Hepatocyte (in vitro differentiated cells): ENCODE measurements at regions not wholly inside any gene's neighbourhood (a gene's known extent, or its start where the extent isn't known, plus 50 kb on each side); places are given as distances from the start of the nearest gene placed in this dataset.
"Not testable (repeated sequence)": the region's sequence is repeated elsewhere in the genome, so short reads cannot be mapped to it uniquely, and the experiment has no call there.

Experiments used
- DNase-seq: peaks from one replicate; pipeline ENCODE4 v3.0.0-alpha.2; 2016; ENCODE audit warnings: low spot score
- H2AFZ ChIP-seq: fragments of 200-600 bp; sonication (generic); 2 replicates; pipeline ENCODE4 v1.6.0; 2016; ENCODE audit warnings: antibody characterized with exemption, mild to moderate bottlenecking
- H3K27ac ChIP-seq: fragments of 200-600 bp; sonication (generic); 2 replicates; pipeline ENCODE4 v1.5.1; 2016; ENCODE audit warnings: mild to moderate bottlenecking
- H3K27me3 ChIP-seq: fragments of 200-600 bp; sonication (generic); 2 replicates; pipeline ENCODE4 v1.6.1; 2016
- H3K36me3 ChIP-seq: fragments of 200-600 bp; sonication (generic); replicated peaks from 2 replicates; pipeline ENCODE4 v1.5.1; 2016; ENCODE audit warnings: low read depth; ENCODE audit not compliant: insufficient read depth
- H3K4me1 ChIP-seq: fragments of 200-600 bp; sonication (generic); 2 replicates; pipeline ENCODE4 v1.5.1; 2016; ENCODE audit warnings: mild to moderate bottlenecking, moderate library complexity; ENCODE audit not compliant: insufficient read depth
- H3K4me2 ChIP-seq: fragments of 200-600 bp; sonication (generic); 2 replicates; pipeline ENCODE4 v1.6.0; 2016
- H3K4me3 ChIP-seq: fragments of 200-600 bp; sonication (generic); 2 replicates; pipeline ENCODE4 v1.5.1; 2016; ENCODE audit warnings: mild to moderate bottlenecking
- H3K79me2 ChIP-seq: fragments of 200-600 bp; sonication (generic); 2 replicates; pipeline ENCODE4 v1.6.0; 2017; ENCODE audit warnings: mild to moderate bottlenecking
- H3K9me2 ChIP-seq: fragments of 200-600 bp; sonication (generic); replicated peaks from 2 replicates; pipeline ENCODE4 v1.6.0; 2017; ENCODE audit warnings: mild to moderate bottlenecking; ENCODE audit not compliant: insufficient read depth
- H3K9me3 ChIP-seq: fragments of 200-600 bp; sonication (generic); 2 replicates; pipeline ENCODE4 v1.5.1; 2016; ENCODE audit warnings: low read depth, mild to moderate bottlenecking
- H4K20me1 ChIP-seq: fragments of 200-600 bp; sonication (generic); 2 replicates; pipeline ENCODE4 v1.6.0; 2016; ENCODE audit warnings: mild to moderate bottlenecking; ENCODE audit not compliant: insufficient read depth, poor library complexity, severe bottlenecking
- CTCF ChIP-seq: fragments of 200-600 bp; sonication (generic); IDR thresholded peaks from 2 replicates; pipeline ENCODE4 v1.5.1; 2016; ENCODE audit warnings: antibody characterized with exemption, mild to moderate bottlenecking; ENCODE audit not compliant: poor library complexity
- EZH2 ChIP-seq: fragments of 200-600 bp; sonication (generic); IDR thresholded peaks from 2 replicates; pipeline ENCODE4 v1.6.1; 2016; ENCODE audit warnings: antibody characterized with exemption, mild to moderate bottlenecking, borderline replicate concordance
- EZH2phosphoT487 ChIP-seq: fragments of 200-600 bp; sonication (generic); IDR thresholded peaks from one replicate; pipeline ENCODE4 v1.6.1; 2018; ENCODE audit warnings: antibody characterized with exemption, mild to moderate bottlenecking, low read depth, moderate library complexity; ENCODE audit not compliant: unreplicated experiment, severe bottlenecking
- WGBS: methylation state at CpG from one replicate; pipeline ENCODE4 v1.1.6; 2016; ENCODE audit warnings: low lambda C conversion rate; ENCODE audit errors: missing lambda C conversion rate; 5-methylcytosine and 5-hydroxymethylcytosine counted together

GRCh38 chr1:199593475-199593874, 434.0 kb upstream of the NR5A2 start:
- H3K9me2 ChIP-seq = no peaks in the 10 kb centered on the region
- WGBS = 69% methylated on average over 6 of the region's 6 CpGs

GRCh38 chr1:199596448-199596847, 431.1 kb upstream of the NR5A2 start:
- H2AFZ ChIP-seq, H3K9me3 ChIP-seq, H3K27me3 ChIP-seq, H4K20me1 ChIP-seq, DNase-seq, H3K27ac ChIP-seq, H3K9me2 ChIP-seq, H3K4me3 ChIP-seq, H3K4me2 ChIP-seq, H3K79me2 ChIP-seq, H3K36me3 ChIP-seq, H3K4me1 ChIP-seq: not testable (repeated sequence)
- WGBS = 95% methylated on average over 2 of the region's 2 CpGs

More at GRCh38 chr1:199593475-199593874, 434.0 kb upstream of the NR5A2 start:
- no peaks in the 10 kb centered on the region for H3K9me3 ChIP-seq
- TF ChIP-seq EZH2 (no peak), EZH2phosphoT487 (no peak), CTCF (no peak)
- no peak for DNase-seq
- H3K36me3 ChIP-seq = no peaks in the 10 kb centered on the region
- no peak overlapping the region for H2AFZ ChIP-seq
- no peaks in the 10 kb centered on the region for H4K20me1 ChIP-seq
- H3K27me3 ChIP-seq = no peaks in the 10 kb centered on the region
- H3K4me1 ChIP-seq = no peaks in the 10 kb centered on the region
- H3K4me3 ChIP-seq = no peak overlapping the region
- no peaks in the 10 kb centered on the region for H3K79me2 ChIP-seq
- H3K27ac ChIP-seq = no peak overlapping the region
- no peak overlapping the region for H3K4me2 ChIP-seq

- Histone ChIP-seq H3K4me2 (no peak overlapping the region), H3K4me3 (no peak overlapping the region), H3K4me1 (no peaks in the 10 kb centered on the region), H3K27me3 (no peaks in the 10 kb centered on the region), H2AFZ (no peak overlapping the region), H4K20me1 (no peaks in the 10 kb centered on the region), H3K9me3 (no peaks in the 10 kb centered on the region), H3K27ac (no peak overlapping the region), H3K79me2 (no peaks in the 10 kb centered on the region), H3K9me2 (no peaks in the 10 kb centered on the region), H3K36me3 (no peaks in the 10 kb centered on the region)
- DNase-seq = no peak
- WGBS = 94% methylated on average over 3 of the region's 3 CpGs
- TF ChIP-seq EZH2phosphoT487 (no peak), CTCF (no peak), EZH2 (no peak)
These were observed 430.4 kb upstream of the NR5A2 start for GRCh38 chr1:199597152-199597551.

- H3K4me3 ChIP-seq = no peak overlapping the region
- H3K27me3 ChIP-seq = no peaks in the 10 kb centered on the region
- 90% methylated on average over 4 of the region's 4 CpGs for WGBS
- H3K4me1 ChIP-seq = no peaks in the 10 kb centered on the region
- no peaks in the 10 kb centered on the region for H3K9me2 ChIP-seq
- H4K20me1 ChIP-seq = no peaks in the 10 kb centered on the region
- no peak overlapping the region for H3K4me2 ChIP-seq
- no peaks in the 10 kb centered on the region for H3K79me2 ChIP-seq
- H3K9me3 ChIP-seq = no peaks in the 10 kb centered on the region
- no peak for TF ChIP-seq EZH2phosphoT487
- no peak for TF ChIP-seq CTCF
- TF ChIP-seq EZH2 = no peak
- no peak for DNase-seq
- H3K27ac ChIP-seq = no peak overlapping the region
- no peak overlapping the region for H2AFZ ChIP-seq
- H3K36me3 ChIP-seq = no peaks in the 10 kb centered on the region
These were observed 419.1 kb upstream of the NR5A2 start for GRCh38 chr1:199608414-199608813.
